AG04449 (cell line): ENCODE measurements at regions not wholly inside any gene's neighbourhood (a gene's known extent, or its start where the extent isn't known, plus 50 kb on each side); places are given as distances from the start of the nearest gene placed in this dataset.
A peak's percentile ranks its signal among the peaks of the same experiment; 100 is the strongest.
"Not testable (repeated sequence)": the region's sequence is repeated elsewhere in the genome, so short reads cannot be mapped to it uniquely, and the experiment has no call there.

Experiments
- CTCF ChIA-PET: fragments of 350-600 bp; formaldehyde crosslinking; extraction: SDS; loops from one replicate; lab custom pipeline; 2021; ENCODE audit warnings: antibody characterized with exemption; lab: Yijun Ruan, JAX
- POLR2A ChIA-PET: fragments of 400-600, 350-600 bp; formaldehyde crosslinking; extraction: SDS; loops from one replicate; lab custom pipeline; 2020; ENCODE audit warnings: antibody characterized with exemption, inconsistent platforms; lab: Yijun Ruan, JAX
- DNase-seq: peaks from one replicate; pipeline ENCODE4 v3.0.0-alpha.2; 2010; ENCODE audit warnings: low read depth, low spot score
- H3K4me3 ChIP-seq: 2 replicates; pipeline ENCODE4 v1.5.1; 2011; ENCODE audit warnings: low read depth, mild to moderate bottlenecking, control low read depth, low read length
- CTCF ChIP-seq: IDR thresholded peaks from one replicate; pipeline ENCODE4 v1.5.1; 2011; ENCODE audit warnings: mild to moderate bottlenecking, moderate library complexity, low read length, control low read depth, inconsistent platforms; ENCODE audit not compliant: insufficient read depth; ENCODE audit errors: missing control alignments

- CTCF ChIA-PET, result interaction anchor here (0.8 to 2.1 kb wide), 19 partner anchors 8 to 792 kb away, joined by 3 to 31 read pairs (median 3); partner anchors contain the start of gene RAP2C
- TF ChIP-seq CTCF, result peak; percentile 69
- no peak for DNase-seq
- no peak overlapping the region for H3K4me3 ChIP-seq
- POLR2A ChIA-PET, result no interaction called here
These were observed 181.3 kb upstream of the STK26 start for GRCh38 chrX:131841496-131842437.

DNA sequence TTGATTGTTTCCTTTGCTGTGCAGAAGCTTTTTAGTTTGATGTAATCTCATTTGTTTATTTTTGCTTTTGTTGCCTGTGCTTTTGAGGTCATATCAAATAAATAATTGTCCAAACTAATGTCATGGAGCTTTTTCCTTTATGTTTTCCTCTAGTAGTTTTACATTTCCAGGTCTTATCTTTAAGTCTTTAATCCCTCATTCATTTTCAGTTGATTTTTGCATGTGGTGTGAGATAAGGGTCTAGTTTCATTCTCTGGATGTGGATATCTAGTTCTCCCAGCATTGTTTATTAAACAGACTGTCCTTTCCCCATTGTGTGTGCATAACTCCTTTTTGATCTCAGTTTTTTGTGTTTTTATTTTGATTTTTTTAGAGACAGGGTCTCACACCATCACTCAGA is 179.1 kb upstream of the STK26 start:
- no peak for TF ChIP-seq CTCF
- ChIA-PET POLR2A (no interaction called here), CTCF (interaction anchor here (0.8 to 1.5 kb wide), 4 partner anchors 228 to 771 kb away, joined by 3 to 7 read pairs (median 4); partner anchors contain the start of gene RAP2C)
- H3K4me3 ChIP-seq, result no peak overlapping the region
- no peak for DNase-seq

- POLR2A ChIA-PET, result no interaction called here
- DNase-seq, result no peak
- H3K4me3 ChIP-seq, result no peak overlapping the region
- TF ChIP-seq CTCF, result no peak
- CTCF ChIA-PET, result interaction anchor here (0.9 to 1.5 kb wide), 3 partner anchors 9 to 768 kb away, joined by 3 to 4 read pairs (median 3); no protein-coding TSS in a partner anchor
These were observed 177.9 kb upstream of the STK26 start for GRCh38 chrX:131845201-131845600.

- no peak for TF ChIP-seq CTCF
- CTCF ChIA-PET, result interaction anchor here (1.3 to 1.5 kb wide), 2 partner anchors 227 to 767 kb away, joined by 3 to 4 read pairs; no protein-coding TSS in a partner anchor
- no peak overlapping the region for H3K4me3 ChIP-seq
These were observed 177.3 kb upstream of the STK26 start for GRCh38 chrX:131845771-131846170.

DNA sequence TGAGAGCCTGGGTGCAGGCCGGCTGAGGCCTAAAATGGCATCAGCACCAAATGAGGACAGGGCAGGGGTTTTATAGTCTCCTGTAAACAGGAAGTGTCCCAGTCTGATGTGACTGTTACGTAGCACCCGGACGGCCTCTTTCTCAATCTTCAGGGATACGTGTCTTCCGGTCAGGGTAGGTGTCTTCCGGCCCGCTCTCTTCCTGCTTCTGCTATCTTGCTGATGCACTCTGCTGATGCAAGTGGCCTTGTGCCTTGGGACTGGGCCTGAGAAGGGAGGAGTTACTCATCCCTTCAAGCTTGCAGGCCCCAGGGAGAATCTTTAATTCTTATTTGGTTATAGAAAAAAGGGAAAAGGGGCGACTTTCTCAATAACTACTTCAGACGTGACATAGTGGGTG is 172.1 kb upstream of the STK26 start:
- POLR2A ChIA-PET, DNase-seq, H3K4me3 ChIP-seq: not testable (repeated sequence)
- CTCF ChIA-PET, result interaction anchor here (1.5 kb wide), 1 partner anchor 221 kb away, joined by 3 read pairs; no protein-coding TSS in a partner anchor

More at GRCh38 chrX:131845771-131846170, 177.3 kb upstream of the STK26 start:
- POLR2A ChIA-PET, result no interaction called here
- no peak for DNase-seq

DNA sequence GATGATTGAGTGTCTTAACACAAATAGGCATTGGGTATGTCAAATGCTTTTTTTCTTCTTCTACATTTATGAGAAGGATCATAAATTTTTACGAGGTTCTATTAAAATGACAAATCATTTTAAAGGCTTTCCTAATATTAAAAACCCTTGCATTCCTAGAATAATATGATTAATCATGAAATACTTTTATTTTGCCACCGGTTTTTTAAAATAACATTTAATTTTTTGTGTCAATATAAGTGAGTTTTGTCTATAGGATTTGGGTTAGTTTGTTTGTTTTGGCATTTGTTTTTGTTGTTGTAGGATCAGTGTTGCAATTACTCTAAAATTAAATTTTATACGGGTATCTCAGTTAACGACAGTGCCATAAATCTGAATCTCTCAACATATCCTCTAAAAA is 169.7 kb upstream of the STK26 start:
- TF ChIP-seq CTCF, result no peak
- CTCF ChIA-PET, result interaction anchor here (1.0 to 3.0 kb wide), 3 partner anchors 8 to 366 kb away, joined by 3 to 16 read pairs (median 7); partner anchors contain the start of gene RAP2C

More for the DNA sequence above, 169.7 kb upstream of the STK26 start:
- POLR2A ChIA-PET, result no interaction called here
- H3K4me3 ChIP-seq, result no peak overlapping the region
- no peak for DNase-seq
